Spinal cord (tissue), 9 donors: ENCODE measurements at regions not wholly inside any gene's neighbourhood (a gene's known extent, or its start where the extent isn't known, plus 50 kb on each side); places are given as distances from the start of the nearest gene placed in this dataset.

ENCODE experiments used
- DNase-seq, 6 donors: peaks; one replicate each; pipeline versions ENCODE4 v3.0.0 to v3.0.0-alpha.2; 2013 to 2015; ENCODE audit warnings: low spot score in 6 of 6, low read depth in 4 of 6
- H3K27ac ChIP-seq: one replicate; pipeline ENCODE4 v1.5.1; 2013; ENCODE audit warnings: low read depth, low read length, control low read depth
- H3K27me3 ChIP-seq: one replicate; pipeline ENCODE4 v1.6.1; 2013; ENCODE audit warnings: low read length; ENCODE audit not compliant: control insufficient read depth, insufficient read depth
- H3K36me3 ChIP-seq: one replicate; pipeline ENCODE4 v1.6.1; 2013; ENCODE audit warnings: low read length; ENCODE audit not compliant: control insufficient read depth, insufficient read depth
- H3K4me1 ChIP-seq: one replicate; pipeline ENCODE4 v1.6.1; 2013; ENCODE audit warnings: low read length; ENCODE audit not compliant: control insufficient read depth, insufficient read depth
- H3K4me3 ChIP-seq: one replicate; pipeline ENCODE4 v1.5.1; 2013; ENCODE audit warnings: low read depth, low read length, control low read depth
- H3K9me3 ChIP-seq: one replicate; pipeline ENCODE4 v1.6.1; 2013; ENCODE audit warnings: low read length; ENCODE audit not compliant: control insufficient read depth, insufficient read depth
- WGBS: methylation state at CpG from one replicate; pipeline ENCODE4 v1.1.5; 2013; ENCODE audit warnings: missing lambda C conversion rate; ENCODE audit not compliant: insufficient coverage; 5-methylcytosine and 5-hydroxymethylcytosine counted together
- donor health status: healthy.

- WGBS = no CpG with 5 or more reads among the region's 2 CpGs
- Histone ChIP-seq H3K27me3 (no peaks in the 10 kb centered on the region), H3K4me3 (no peak overlapping the region), H3K9me3 (no peaks in the 10 kb centered on the region), H3K4me1 (no peaks in the 10 kb centered on the region), H3K36me3 (no peaks in the 10 kb centered on the region), H3K27ac (no peak overlapping the region)
- DNase-seq = no peak
These were observed 1058.6 kb downstream of the TRHDE start for GRCh38 chr12:73330584-73331351.

- Histone ChIP-seq H3K4me1 (no peaks in the 10 kb centered on the region), H3K27me3 (no peaks in the 10 kb centered on the region), H3K36me3 (no peaks in the 10 kb centered on the region), H3K27ac (no peak overlapping the region), H3K9me3 (no peaks in the 10 kb centered on the region), H3K4me3 (no peak overlapping the region)
- WGBS = 100% methylated on average over 1 of the region's 3 CpGs
- DNase-seq = no peak
These were observed 1069.5 kb downstream of the TRHDE start for GRCh38 chr12:73341559-73342247.

GRCh38 chr12:73342733-73343132 is 1070.6 kb downstream of the TRHDE start:
- H3K27me3 ChIP-seq = no peaks in the 10 kb centered on the region
- H3K4me1 ChIP-seq = no peaks in the 10 kb centered on the region
- DNase-seq = no peak
- no peaks in the 10 kb centered on the region for H3K36me3 ChIP-seq
- no CpG with 5 or more reads among the region's 3 CpGs for WGBS
- no peak overlapping the region for H3K27ac ChIP-seq
- H3K4me3 ChIP-seq = no peak overlapping the region
- H3K9me3 ChIP-seq = no peaks in the 10 kb centered on the region

GRCh38 chr12:73352826-73353225 is 1080.7 kb downstream of the TRHDE start:
- Histone ChIP-seq H3K4me1 (no peaks in the 10 kb centered on the region), H3K4me3 (no peak overlapping the region), H3K27ac (no peak overlapping the region), H3K36me3 (no peaks in the 10 kb centered on the region), H3K9me3 (no peaks in the 10 kb centered on the region), H3K27me3 (no peaks in the 10 kb centered on the region)
- DNase-seq = no peak
- WGBS = no CpG with 5 or more reads among the region's 1 CpG

GRCh38 chr12:73361156-73361863 is 1089.1 kb downstream of the TRHDE start:
- Histone ChIP-seq H3K4me1 (no peaks in the 10 kb centered on the region), H3K27ac (no peak overlapping the region), H3K4me3 (no peak overlapping the region), H3K36me3 (no peaks in the 10 kb centered on the region), H3K27me3 (no peaks in the 10 kb centered on the region), H3K9me3 (no peaks in the 10 kb centered on the region)
- no peak for DNase-seq

GRCh38 chr12:73361864-73362230 is 1089.7 kb downstream of the TRHDE start:
- WGBS = 73% methylated on average over 1 of the region's 4 CpGs
- no peaks in the 10 kb centered on the region for H3K9me3 ChIP-seq
- H3K4me1 ChIP-seq = no peaks in the 10 kb centered on the region
- no peak overlapping the region for H3K27ac ChIP-seq
- no peak overlapping the region for H3K4me3 ChIP-seq
- no peaks in the 10 kb centered on the region for H3K36me3 ChIP-seq
- H3K27me3 ChIP-seq = no peaks in the 10 kb centered on the region
- DNase-seq = peak in 1 of 6 donors; percentile 27

- Histone ChIP-seq H3K4me3 (no peak overlapping the region), H3K36me3 (no peaks in the 10 kb centered on the region), H3K27me3 (no peaks in the 10 kb centered on the region), H3K4me1 (no peaks in the 10 kb centered on the region), H3K27ac (no peak overlapping the region), H3K9me3 (no peaks in the 10 kb centered on the region)
- WGBS = no CpG with 5 or more reads among the region's 1 CpG
- DNase-seq = no peak
These were observed 1090.5 kb downstream of the TRHDE start for GRCh38 chr12:73362666-73363065.

- 100% methylated on average over 1 of the region's 1 CpG for WGBS
These were observed 1100.7 kb downstream of the TRHDE start for GRCh38 chr12:73372856-73373255.

GRCh38 chr12:73374360-73374759 is 1102.2 kb downstream of the TRHDE start:
- DNase-seq = no peak
- no peaks in the 10 kb centered on the region for H3K36me3 ChIP-seq
- no peak overlapping the region for H3K27ac ChIP-seq
- no peaks in the 10 kb centered on the region for H3K27me3 ChIP-seq
- H3K4me1 ChIP-seq = no peaks in the 10 kb centered on the region
- H3K4me3 ChIP-seq = no peak overlapping the region
- H3K9me3 ChIP-seq = no peaks in the 10 kb centered on the region

More at GRCh38 chr12:73372856-73373255, 1100.7 kb downstream of the TRHDE start:
- peak in 1 of 6 donors; percentile 54 for DNase-seq
- Histone ChIP-seq H3K4me1 (no peaks in the 10 kb centered on the region), H3K27ac (no peak overlapping the region), H3K27me3 (no peaks in the 10 kb centered on the region), H3K36me3 (no peaks in the 10 kb centered on the region), H3K9me3 (no peaks in the 10 kb centered on the region), H3K4me3 (no peak overlapping the region)
